ENCODE measurements at regions not wholly inside any gene's neighbourhood (a gene's known extent, or its start where the extent isn't known, plus 50 kb on each side); places are given as distances from the start of the nearest gene placed in this dataset.

DNA sequence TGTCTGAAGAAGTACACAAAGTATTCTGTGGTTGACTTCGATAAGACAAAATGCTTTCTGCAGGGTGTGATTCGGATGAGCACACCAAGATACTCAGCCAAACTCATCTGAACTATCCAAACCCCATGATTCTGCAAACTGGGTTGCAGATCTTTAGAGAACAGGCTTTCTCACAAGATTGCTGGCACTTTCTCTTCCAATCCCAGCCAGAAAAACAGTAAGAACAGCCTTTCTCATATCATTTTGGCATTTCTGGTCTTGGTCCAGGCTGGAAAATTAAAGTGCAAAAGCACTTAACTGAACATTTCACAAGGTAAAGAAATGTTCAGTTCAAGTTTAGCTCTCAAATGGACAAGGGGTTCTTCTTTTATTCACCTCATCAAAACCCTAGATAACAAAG lies 269.1 kb downstream of the NR2F1-AS1 start:
- TF ChIP-seq, protein P1, sequence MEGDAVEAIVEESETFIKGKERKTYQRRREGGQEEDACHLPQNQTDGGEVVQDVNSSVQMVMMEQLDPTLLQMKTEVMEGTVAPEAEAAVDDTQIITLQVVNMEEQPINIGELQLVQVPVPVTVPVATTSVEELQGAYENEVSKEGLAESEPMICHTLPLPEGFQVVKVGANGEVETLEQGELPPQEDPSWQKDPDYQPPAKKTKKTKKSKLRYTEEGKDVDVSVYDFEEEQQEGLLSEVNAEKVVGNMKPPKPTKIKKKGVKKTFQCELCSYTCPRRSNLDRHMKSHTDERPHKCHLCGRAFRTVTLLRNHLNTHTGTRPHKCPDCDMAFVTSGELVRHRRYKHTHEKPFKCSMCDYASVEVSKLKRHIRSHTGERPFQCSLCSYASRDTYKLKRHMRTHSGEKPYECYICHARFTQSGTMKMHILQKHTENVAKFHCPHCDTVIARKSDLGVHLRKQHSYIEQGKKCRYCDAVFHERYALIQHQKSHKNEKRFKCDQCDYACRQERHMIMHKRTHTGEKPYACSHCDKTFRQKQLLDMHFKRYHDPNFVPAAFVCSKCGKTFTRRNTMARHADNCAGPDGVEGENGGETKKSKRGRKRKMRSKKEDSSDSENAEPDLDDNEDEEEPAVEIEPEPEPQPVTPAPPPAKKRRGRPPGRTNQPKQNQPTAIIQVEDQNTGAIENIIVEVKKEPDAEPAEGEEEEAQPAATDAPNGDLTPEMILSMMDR (IDR thresholded peaks at IDR 0.05), result no peak
- TF ChIP-seq ZFX (IDR thresholded peaks at IDR 0.05; ENCODE audit: borderline replicate concordance), result no peak
